ENCODE measurements at regions not wholly inside any gene's neighbourhood (a gene's known extent, or its start where the extent isn't known, plus 50 kb on each side); places are given as distances from the start of the nearest gene placed in this dataset.
"Not testable (repeated sequence)": the region's sequence is repeated elsewhere in the genome, so short reads cannot be mapped to it uniquely, and the experiment has no call there.

DNA sequence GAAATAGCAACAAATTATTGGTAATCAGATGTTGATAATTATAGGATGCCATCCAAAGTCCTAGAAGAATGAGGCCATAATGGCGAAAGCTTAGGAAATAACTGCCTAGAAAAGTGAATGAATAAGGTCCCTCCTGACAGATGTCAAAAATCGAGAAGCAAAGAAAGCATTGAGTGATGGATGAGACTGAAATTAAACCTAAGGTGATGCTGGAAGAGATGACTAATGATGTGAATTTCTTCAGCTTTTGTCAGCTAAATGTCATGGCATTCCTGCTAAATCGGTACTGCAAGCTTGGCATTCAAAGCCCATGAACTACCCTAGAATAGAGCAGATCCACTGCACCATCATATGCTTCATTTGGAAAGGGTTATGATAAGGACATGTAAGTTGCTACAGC, 74.8 kb upstream of the RGPD4 start:
- Histone ChIP-seq H3K4me1 (ENCODE audit: control insufficient read depth in 1 of 2, insufficient read depth in 2 of 2, low read depth in 1 of 2, low read length in 1 of 2) (no peaks in the 10 kb centered on the region), H3K79me2 (ENCODE audit: insufficient read depth) (no peaks in the 10 kb centered on the region), H3K9ac (no peak overlapping the region), H3K9me3 (no peaks in the 10 kb centered on the region), H3K4me2 (no peak overlapping the region), H3F3A (replicated peaks; ENCODE audit: insufficient read depth) (no peaks in the 10 kb centered on the region), H2AFZ (ENCODE audit: low read depth) (no peak overlapping the region), H3K27ac (ENCODE audit: low read depth in 2 of 2, low read length in 1 of 2) (no peak overlapping the region), H3K36me3 (replicated peaks in 1 of 2; ENCODE audit: control insufficient read depth in 1 of 2, insufficient read depth in 2 of 2, low read length in 1 of 2) (no peaks in the 10 kb centered on the region), H3K27me3 (ENCODE audit: insufficient read depth) (no peaks in the 10 kb centered on the region), H4K20me1 (ENCODE audit: insufficient read depth) (no peaks in the 10 kb centered on the region), H3K9me2 (no peaks in the 10 kb centered on the region), H3K4me3 (ENCODE audit: low read depth in 2 of 2, low read length in 1 of 2) (no peak overlapping the region)
- ChIA-PET POLR2A (no interaction called here), CTCF (interaction anchor here (0.9 kb wide), 1 partner anchor 75 kb away, joined by 3 read pairs; no protein-coding TSS in a partner anchor)
- TF ChIP-seq SIN3A (IDR thresholded peaks at IDR 0.05; ENCODE audit: borderline replicate concordance, low read depth, low read length) = no peak
- no peak for TF ChIP-seq FOSL2 (IDR thresholded peaks at IDR 0.05; ENCODE audit: borderline replicate concordance, low read depth)
- TF ChIP-seq JUND (IDR thresholded peaks at IDR 0.05) = no peak
- WGBS (ENCODE audit: low lambda C conversion rate) = 13% methylated on average over 3 of the region's 3 CpGs
- no peak for DNase-seq

DNA sequence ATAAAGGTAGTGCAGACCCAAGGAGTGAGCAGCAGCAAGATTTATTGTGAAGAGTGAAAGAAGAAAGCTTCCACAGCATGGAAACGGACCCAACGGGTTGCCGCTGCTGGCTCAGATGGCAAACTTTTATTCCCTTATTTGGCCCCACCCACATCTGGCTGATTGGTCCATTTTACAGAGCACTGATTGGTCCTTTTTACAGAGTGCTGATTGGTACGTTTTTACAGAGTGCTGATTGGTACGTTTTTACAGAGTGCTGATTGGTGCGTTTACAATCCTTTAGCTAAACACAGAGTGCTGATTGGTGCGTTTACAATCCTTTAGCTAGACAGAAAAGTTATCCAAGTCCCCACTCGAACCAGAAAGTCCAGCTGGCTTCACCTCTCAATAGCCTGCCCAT, 72.9 kb upstream of the RGPD4 start:
- 60% methylated on average over 8 of the region's 8 CpGs for WGBS (ENCODE audit: low lambda C conversion rate)
- H3K79me2 ChIP-seq (ENCODE audit: insufficient read depth); H3K27me3 ChIP-seq (ENCODE audit: insufficient read depth); H3K4me2 ChIP-seq; H3K9me3 ChIP-seq; H4K20me1 ChIP-seq (ENCODE audit: insufficient read depth); H3K9ac ChIP-seq; H3K36me3 ChIP-seq (replicated peaks in 1 of 2; ENCODE audit: control insufficient read depth in 1 of 2, insufficient read depth in 2 of 2, low read length in 1 of 2); POLR2A ChIA-PET; H3K27ac ChIP-seq (ENCODE audit: low read depth in 2 of 2, low read length in 1 of 2); H3K4me1 ChIP-seq (ENCODE audit: control insufficient read depth in 1 of 2, insufficient read depth in 2 of 2, low read depth in 1 of 2, low read length in 1 of 2); H2AFZ ChIP-seq (ENCODE audit: low read depth); H3K4me3 ChIP-seq (ENCODE audit: low read depth in 2 of 2, low read length in 1 of 2); H3K9me2 ChIP-seq; DNase-seq; H3F3A ChIP-seq (replicated peaks; ENCODE audit: insufficient read depth): not testable (repeated sequence)
- CTCF ChIA-PET = interaction anchor here (1.0 kb wide), 1 partner anchor 11 kb away, joined by 3 read pairs; no protein-coding TSS in a partner anchor

DNA sequence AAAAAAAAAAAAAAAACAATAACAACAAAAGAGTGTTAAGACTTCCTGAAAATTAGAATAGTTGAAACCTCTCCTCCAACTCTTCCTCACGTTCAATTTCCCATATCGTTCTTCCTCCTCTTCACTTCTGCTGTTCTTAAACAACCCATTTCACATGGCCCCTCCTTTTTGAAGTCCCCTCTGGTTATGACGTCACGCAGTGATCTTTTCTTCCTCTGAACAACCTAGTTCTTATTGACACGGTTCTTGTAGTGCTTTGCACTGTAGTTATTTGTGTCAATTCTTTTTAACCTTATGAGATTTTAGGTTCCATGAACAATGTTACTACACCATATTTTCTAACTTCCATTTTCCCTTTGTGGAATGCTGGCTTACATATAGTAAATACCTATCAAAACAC, 69.5 kb upstream of the RGPD4 start:
- H3K79me2 ChIP-seq (ENCODE audit: insufficient read depth) = no peaks in the 10 kb centered on the region
- H4K20me1 ChIP-seq (ENCODE audit: insufficient read depth) = no peaks in the 10 kb centered on the region
- ChIA-PET CTCF (no interaction called here), POLR2A (no interaction called here)
- no peak overlapping the region for H3K4me3 ChIP-seq (ENCODE audit: low read depth in 2 of 2, low read length in 1 of 2)
- H3K9ac ChIP-seq = no peak overlapping the region
- TF ChIP-seq GATA2 (CRISPR knock-in tag; IDR thresholded peaks at IDR 0.05) (no peak), SIN3A (IDR thresholded peaks at IDR 0.05; ENCODE audit: borderline replicate concordance, low read depth, low read length) (no peak), TAF1 (IDR thresholded peaks at IDR 0.05; ENCODE audit: borderline replicate concordance, low read depth, low read length) (no peak), TCF12 (IDR thresholded peaks at IDR 0.05) (no peak), SMC3 (IDR thresholded peaks at IDR 0.05; ENCODE audit: low read depth, low read length) (no peak), RFX5 (IDR thresholded peaks at IDR 0.05; ENCODE audit: low read length) (no peak), FOSL2 (IDR thresholded peaks at IDR 0.05; ENCODE audit: borderline replicate concordance, low read depth) (no peak), EZH2phosphoT487 (IDR thresholded peaks at IDR 0.05; ENCODE audit: borderline replicate concordance, low read depth) (no peak), FOXJ3 (CRISPR knock-in tag; IDR thresholded peaks at IDR 0.05) (no peak)
- TF ChIP-seq, protein P1, sequence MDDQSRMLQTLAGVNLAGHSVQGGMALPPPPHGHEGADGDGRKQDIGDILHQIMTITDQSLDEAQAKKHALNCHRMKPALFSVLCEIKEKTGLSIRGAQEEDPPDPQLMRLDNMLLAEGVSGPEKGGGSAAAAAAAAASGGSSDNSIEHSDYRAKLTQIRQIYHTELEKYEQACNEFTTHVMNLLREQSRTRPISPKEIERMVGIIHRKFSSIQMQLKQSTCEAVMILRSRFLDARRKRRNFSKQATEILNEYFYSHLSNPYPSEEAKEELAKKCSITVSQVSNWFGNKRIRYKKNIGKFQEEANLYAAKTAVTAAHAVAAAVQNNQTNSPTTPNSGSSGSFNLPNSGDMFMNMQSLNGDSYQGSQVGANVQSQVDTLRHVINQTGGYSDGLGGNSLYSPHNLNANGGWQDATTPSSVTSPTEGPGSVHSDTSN (IDR thresholded peaks at IDR 0.05) = no peak
- TF ChIP-seq, protein P2, sequence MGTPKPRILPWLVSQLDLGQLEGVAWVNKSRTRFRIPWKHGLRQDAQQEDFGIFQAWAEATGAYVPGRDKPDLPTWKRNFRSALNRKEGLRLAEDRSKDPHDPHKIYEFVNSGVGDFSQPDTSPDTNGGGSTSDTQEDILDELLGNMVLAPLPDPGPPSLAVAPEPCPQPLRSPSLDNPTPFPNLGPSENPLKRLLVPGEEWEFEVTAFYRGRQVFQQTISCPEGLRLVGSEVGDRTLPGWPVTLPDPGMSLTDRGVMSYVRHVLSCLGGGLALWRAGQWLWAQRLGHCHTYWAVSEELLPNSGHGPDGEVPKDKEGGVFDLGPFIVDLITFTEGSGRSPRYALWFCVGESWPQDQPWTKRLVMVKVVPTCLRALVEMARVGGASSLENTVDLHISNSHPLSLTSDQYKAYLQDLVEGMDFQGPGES (IDR thresholded peaks at IDR 0.05; ENCODE audit: low read depth, low read length) = no peak
- TF ChIP-seq, protein P3, sequence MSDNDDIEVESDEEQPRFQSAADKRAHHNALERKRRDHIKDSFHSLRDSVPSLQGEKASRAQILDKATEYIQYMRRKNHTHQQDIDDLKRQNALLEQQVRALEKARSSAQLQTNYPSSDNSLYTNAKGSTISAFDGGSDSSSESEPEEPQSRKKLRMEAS (IDR thresholded peaks at IDR 0.05; ENCODE audit: low read depth) = no peak
- TF ChIP-seq, protein P4, sequence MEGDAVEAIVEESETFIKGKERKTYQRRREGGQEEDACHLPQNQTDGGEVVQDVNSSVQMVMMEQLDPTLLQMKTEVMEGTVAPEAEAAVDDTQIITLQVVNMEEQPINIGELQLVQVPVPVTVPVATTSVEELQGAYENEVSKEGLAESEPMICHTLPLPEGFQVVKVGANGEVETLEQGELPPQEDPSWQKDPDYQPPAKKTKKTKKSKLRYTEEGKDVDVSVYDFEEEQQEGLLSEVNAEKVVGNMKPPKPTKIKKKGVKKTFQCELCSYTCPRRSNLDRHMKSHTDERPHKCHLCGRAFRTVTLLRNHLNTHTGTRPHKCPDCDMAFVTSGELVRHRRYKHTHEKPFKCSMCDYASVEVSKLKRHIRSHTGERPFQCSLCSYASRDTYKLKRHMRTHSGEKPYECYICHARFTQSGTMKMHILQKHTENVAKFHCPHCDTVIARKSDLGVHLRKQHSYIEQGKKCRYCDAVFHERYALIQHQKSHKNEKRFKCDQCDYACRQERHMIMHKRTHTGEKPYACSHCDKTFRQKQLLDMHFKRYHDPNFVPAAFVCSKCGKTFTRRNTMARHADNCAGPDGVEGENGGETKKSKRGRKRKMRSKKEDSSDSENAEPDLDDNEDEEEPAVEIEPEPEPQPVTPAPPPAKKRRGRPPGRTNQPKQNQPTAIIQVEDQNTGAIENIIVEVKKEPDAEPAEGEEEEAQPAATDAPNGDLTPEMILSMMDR (IDR thresholded peaks at IDR 0.05) = no peak
- H3K9me3 ChIP-seq = no peaks in the 10 kb centered on the region
- H3K27me3 ChIP-seq (ENCODE audit: insufficient read depth) = no peaks in the 10 kb centered on the region
- H3K9me2 ChIP-seq = no peaks in the 10 kb centered on the region
- no peak overlapping the region for H3K27ac ChIP-seq (ENCODE audit: low read depth in 2 of 2, low read length in 1 of 2)
- DNase-seq = no peak
- no peak overlapping the region for H3K4me2 ChIP-seq
- H2AFZ ChIP-seq (ENCODE audit: low read depth) = no peak overlapping the region
- no peaks in the 10 kb centered on the region for H3K36me3 ChIP-seq (replicated peaks in 1 of 2; ENCODE audit: control insufficient read depth in 1 of 2, insufficient read depth in 2 of 2, low read length in 1 of 2)
- no peaks in the 10 kb centered on the region for H3F3A ChIP-seq (replicated peaks; ENCODE audit: insufficient read depth)
- no peaks in the 10 kb centered on the region for H3K4me1 ChIP-seq (ENCODE audit: control insufficient read depth in 1 of 2, insufficient read depth in 2 of 2, low read depth in 1 of 2, low read length in 1 of 2)
- WGBS (ENCODE audit: low lambda C conversion rate) = 43% methylated on average over 5 of the region's 5 CpGs

Measured in SK-N-SH (cell line).